Umbilical cord (tissue), 1 donor: ENCODE measurements at regions not wholly inside any gene's neighbourhood (a gene's known extent, or its start where the extent isn't known, plus 50 kb on each side); places are given as distances from the start of the nearest gene placed in this dataset.
A peak's percentile ranks its signal among the peaks of the same experiment; 100 is the strongest.

Experiments
- DNase-seq: peaks from one replicate; pipeline ENCODE4 v3.0.0-alpha.2; 2015; ENCODE audit warnings: low spot score

DNA sequence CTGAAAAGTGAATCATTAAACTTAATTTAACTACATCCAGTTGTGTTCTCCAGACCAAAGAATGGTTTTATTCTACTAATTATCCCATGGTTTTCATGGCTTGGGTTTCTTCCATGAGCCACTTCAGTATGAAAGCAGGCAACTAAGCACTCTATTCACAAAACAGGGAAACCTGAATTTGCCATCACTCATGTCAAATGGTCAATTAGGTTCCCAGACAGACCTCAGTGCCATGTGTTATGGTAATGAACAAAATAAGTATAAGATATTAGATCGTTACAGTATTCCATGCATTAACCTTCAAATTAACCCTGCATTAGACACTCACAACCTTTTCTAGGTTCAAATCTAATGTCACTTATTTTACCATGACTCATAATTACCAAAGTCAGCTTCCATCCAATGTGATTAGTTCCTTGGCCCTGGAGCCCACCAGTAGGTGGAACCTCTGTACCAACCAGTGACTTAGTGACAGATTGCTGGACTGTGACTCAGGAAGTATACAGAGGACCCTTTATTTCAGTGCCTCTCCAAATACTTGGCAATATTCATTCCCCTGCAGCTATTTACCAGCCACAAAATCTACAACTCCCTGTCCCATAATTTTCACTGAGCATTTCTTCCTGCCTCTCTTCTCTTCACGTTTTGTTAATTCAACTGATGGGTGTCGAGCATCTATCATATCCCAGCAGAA is 1270.2 kb upstream of the SORCS1 start:
- DNase-seq, result no peak

DNA sequence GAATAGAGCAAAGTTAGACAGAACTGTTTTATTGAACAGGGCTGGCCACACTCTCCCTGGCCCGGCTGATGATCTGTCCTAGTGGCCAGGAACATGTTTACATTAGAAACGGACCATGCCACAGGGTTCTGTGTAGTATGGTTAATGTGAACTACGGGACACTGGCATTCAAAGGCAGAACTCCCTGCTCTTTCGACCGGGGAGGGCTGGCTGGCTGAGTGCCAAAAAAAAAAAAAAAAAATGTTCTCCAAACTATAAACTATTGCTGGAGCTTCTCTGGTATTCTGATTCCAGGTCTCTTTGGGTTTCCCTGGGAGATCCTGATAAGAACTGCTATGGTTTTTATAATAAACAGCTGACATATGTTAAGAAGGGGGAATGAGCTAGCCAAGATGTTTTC is 1262.6 kb upstream of the SORCS1 start:
- peak; percentile 75 for DNase-seq

DNA sequence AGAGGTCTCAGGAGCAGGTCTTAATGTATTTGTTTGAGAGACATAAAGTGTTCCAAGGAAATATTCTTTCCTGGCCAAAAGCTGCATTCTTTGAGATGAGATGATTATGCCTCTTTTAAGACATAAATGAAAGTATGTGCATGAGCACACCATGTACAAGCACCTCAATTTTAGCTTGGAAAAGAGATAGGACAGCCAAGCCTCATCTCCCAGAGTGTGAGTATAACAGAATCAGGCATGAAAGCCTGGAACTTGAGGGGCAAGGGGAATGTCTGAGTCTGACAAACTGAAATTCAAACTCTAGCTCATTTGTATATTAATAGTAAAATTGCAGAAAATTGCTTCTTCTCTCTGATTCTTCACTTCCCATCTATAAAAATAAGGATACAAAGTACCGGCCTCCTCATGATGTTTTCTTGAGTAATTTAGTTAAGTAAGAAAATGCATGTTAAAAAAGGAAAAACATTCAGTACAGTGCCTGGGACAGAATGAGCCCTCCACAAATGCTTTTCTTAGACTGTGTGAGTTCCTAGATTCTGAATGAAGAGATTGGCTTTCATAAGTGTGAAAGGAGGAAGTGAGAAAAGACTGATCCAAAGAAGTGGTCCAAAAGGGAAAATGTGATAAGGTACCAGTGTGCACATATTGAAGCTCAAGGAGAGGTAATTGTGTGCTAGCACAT is 1260.9 kb upstream of the SORCS1 start:
- DNase-seq, result no peak

DNA sequence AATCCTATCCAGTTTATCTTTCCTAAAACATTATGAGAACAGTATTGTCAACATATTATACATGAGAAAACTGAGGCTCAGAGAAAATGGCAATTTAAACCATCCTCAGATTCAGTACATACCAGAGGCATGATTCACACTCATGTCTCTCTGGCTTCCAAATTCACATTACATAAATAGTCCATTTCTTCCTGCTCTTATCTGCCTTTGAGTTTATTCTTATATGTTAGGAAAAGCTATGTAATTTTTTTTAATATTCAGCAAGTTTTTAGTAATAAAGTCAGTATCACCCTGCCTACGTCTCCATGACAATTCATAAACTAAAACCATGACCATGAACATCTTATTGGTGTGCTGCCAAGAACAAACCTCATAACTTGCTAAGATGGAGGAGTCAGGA is 1260.2 kb upstream of the SORCS1 start:
- DNase-seq, result peak; percentile 68

DNA sequence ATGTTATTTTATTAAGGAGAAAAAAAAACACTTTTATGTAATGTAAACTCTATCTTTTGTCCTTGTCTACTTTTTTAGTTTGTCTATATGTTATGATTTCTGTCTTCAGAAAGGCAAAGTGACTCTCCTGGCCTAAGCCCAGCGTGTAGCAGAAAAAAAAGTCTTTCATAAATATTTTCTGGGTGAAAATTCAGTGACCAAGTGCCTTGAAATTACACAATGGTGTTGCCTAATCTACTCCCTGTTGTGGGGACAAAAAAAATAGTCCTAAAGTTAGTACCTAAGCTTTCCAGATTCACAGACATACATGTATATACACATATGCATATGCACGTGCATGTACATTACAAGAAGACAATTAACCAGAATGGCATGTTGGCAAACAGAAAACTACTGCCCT is 1257.8 kb upstream of the SORCS1 start:
- no peak for DNase-seq

DNA sequence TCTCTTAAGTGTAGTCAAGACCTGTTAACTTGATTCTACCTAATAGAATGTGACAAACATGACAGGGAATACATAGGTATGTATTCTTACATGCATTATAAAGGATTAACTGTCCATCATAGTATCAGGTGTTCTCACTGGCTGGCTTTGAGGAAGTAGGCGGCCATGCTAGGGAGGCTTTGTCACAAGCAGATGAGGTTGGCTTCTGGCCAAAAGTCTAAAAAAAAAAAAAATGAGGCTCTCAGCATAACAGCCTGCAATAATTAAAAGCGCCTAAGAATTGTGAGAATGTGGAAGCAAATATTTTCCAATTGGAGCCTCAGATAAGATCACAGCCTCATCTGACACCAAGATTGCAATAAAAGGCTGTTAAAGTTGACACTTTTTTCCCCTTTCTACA is 1256.8 kb upstream of the SORCS1 start:
- DNase-seq, result no peak

DNA sequence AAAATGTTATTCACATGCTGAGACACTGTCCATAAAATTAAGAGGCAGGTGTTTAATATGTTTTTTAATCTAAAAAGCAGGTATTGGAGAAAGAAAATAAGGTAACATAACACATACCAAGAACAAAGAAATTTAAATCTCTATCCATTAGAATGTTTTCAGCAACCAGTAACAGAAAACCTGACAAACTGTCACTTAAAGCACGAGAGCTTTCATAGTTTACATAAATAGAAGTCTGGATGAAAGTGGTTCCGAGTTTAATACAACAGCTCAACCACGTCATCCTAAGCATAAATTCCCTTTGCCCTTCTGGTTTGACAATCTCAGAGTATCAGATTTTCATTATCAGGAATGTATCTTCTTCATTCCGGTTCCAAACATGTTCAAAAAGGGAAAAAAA is 1249.4 kb upstream of the SORCS1 start:
- no peak for DNase-seq

DNA sequence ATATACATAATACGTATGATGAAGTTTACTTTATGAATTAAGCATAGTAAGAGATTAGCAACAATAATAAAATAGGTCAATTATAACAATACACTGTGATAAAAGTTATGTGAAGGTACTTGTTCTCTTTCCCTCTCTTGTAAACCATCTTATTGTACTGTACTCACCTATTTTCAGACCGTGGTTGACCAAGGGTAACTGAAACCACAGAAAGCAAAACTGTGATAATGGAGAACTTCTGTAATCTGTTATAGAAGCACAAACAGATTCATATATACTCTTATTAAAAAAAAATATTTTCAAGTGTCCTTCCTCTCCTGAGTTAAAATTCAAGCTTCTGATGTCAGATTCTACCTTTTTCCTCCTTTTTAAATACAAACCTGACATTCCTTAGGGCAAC is 1247.8 kb upstream of the SORCS1 start:
- DNase-seq, result no peak

DNA sequence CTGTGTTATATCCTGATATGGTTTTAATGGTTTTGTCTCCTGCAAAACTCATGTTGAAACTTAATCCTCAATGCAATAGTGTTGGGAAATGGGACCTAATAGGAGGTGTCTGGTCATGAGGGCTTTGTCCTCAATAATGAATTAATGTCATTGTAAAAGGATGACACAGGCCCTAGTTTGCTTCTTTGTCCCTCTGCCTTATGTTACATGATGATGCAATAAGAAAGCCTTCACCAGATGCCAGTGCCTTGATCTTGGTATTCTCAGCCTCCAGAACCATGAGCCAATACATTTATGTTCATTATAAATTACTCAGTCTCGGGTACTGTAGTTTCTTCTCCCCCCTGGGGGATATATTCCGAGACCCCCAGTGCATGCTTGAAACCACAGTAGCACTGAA is 1247.4 kb upstream of the SORCS1 start:
- no peak for DNase-seq

DNA sequence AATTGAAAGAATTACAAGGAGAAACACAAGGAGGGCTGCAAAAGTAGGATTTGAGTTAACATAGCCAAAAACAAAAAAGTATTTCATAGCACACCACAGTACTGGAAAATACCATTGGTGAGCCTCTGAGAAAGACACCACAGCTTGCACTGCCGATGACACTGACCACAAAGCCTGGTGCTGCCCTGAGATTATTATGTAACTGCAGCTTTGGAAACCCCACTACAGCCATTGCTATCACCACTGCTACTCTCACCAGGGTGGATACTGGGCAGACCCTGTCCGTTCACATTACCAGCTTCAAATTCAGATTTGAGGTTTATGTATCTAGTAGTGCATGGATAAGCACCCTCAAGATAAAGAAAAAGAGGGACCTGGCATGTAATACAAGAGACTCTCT is 1246.7 kb upstream of the SORCS1 start:
- no peak for DNase-seq

DNA sequence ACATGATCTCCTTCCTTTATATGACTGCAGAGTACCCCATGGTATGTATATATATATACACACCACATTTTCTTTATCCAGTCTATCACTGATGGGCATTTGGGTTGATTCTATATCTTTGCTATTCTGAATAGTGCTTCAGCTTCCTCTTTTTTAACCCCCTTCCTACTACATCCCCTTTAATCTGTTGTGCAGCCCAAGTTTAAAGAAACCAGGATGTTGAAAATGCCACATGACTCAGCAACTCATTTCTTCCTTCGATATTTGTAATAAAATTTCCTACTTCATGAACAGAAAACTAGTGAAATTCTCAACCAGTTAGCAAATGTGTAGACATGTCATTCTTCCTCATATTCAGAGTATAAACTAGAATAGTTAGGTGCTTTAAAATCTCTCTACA is 1245.7 kb upstream of the SORCS1 start:
- DNase-seq, result no peak

DNA sequence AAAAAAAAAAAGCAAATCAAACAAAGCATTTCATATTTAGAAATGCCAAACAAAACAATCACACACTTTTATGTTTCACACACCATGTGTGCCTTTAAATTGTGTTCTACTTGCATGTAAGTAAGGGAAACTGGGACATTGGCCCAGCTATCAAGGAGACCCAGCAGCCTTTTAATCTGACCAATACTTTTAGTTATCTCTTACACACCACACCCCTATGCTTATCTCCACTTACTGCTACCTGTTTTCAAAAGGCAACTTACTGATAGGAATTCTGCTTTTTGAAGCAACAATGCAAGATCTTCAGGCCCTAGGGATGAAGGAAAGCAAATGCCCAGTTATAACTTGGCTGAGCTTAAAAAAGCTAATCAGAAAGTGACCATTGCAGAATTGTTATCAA is 1244.8 kb upstream of the SORCS1 start:
- no peak for DNase-seq

DNA sequence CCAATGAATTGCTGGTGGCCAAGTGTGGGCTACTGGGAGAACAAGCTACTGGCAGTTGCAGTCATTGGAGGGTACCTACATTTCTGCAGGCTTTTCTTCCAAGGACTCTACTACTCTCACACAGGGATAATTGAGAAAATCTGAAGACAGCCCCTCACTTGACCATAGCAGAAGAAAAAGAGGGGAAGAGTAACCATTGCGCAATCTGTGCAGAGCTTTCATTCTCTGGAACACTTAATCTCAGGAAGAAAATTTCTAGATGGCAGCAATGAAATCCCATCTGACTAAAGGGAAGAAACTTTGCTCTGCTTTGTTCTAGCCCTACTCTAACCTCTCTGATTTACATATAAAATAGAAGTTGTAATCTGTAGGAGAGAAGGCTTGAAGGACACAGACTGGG is 1239.6 kb upstream of the SORCS1 start:
- no peak for DNase-seq

DNA sequence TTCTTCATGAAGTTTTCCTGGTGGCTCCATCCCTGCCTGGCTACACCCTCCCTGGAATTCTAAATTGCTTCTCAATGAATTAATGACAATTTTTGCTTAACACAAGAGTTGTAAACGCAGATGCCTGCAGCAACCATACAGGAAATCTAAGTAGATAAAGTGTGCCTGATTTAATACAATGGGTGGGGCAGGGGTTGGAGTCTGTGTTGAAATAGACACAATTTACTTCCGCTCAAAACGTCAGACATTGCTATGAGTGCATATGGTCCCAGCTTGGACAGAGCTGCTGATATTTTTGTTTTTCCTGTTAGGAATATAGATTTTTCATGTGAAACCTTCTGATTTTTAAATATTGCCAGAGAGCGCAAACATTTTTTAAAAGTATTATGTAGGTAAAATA is 1235.0 kb upstream of the SORCS1 start:
- no peak for DNase-seq

DNA sequence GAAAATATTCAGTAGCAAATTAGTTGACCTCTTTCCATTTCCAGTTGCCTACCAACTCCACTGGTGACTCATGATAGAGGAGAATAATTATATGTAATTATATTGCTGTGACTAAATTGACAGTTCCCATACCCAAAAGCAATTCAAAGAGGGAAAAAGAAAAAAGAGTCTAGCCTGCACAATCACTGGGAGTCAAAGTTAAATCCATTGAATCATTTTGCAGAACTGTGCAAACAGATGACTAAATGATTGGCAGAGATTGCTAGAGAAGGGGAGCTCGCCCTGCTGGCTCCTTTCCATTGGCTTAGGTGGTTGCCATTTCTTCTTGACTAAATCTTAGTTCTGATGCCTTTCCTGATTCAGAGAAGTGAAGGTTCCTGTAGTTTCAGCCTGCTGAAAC is 1228.6 kb upstream of the SORCS1 start:
- no peak for DNase-seq

DNA sequence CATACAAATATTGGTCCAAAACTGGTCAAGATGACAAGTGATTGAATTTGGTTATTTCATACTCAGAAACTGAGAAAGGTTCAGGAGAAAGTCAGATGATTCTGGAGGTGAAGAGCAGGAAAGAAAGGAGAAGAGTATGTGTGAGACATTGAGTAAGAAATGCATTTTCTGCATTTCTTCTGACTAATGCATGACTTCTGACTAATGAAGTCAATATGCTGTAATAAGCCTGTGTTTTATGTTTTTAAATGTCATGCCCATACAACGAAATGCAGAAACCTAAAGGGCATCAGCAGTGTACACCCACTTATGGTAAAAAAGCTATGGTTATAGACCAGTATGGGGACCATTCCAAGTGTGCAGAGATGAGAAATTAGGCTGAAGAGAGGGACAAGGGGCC is 1227.8 kb upstream of the SORCS1 start:
- DNase-seq, result peak; percentile 25

DNA sequence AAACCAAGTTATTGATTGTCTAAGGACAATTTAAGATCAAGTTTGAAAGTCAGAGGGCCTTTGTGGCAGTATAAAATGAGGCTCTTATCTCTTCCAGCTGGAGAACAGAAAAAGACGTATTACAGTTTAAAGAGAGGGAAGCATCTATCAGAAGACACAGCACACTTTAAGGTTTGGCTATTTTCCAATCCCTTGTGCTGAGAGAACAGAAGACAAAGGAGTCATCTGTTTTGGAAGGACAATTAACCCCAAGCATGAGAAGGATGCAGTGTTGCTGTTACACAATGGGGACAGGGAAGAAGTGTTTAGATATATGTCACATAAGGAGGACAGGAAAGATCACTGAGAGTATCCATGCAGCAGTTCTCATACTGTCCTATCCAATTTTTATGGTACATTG is 1224.2 kb upstream of the SORCS1 start:
- no peak for DNase-seq

DNA sequence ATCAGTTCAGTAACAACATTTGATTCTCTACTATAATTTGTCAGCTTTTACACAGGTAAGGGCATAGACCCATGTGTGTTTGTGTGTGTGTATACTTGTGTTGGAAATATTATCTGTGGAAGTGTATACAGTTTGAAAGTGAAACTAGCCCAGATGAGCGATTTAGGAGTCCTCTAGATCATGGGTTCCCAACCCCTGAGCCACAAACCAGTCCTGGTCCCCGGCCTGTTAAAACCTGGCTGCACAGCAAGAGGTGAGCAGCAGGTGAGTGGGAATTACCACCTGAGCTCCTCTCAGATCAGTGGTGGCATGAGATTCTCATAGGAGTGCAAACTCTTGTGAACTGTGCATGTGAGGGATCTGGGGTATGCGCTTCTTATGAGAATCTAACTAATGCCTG is 1221.5 kb upstream of the SORCS1 start:
- DNase-seq, result no peak

DNA sequence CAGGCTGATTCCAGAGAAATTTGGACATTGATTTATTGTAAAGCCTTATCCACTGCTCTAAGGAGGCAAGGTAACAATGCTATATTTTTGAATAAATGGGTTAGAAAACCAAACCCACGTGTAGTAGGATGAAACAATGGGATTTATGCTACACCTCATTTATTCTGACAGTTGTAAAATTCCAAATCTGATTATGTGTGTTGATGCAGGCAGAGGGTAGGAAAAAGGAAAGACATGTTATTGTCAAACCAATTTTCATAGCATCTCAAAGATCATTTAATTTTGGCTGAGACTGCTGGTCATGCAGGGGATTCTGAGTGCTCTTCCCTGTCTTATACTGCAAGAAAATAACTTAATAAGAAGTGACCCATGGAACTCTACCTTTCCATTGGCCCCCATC is 1219.9 kb upstream of the SORCS1 start:
- DNase-seq, result no peak

DNA sequence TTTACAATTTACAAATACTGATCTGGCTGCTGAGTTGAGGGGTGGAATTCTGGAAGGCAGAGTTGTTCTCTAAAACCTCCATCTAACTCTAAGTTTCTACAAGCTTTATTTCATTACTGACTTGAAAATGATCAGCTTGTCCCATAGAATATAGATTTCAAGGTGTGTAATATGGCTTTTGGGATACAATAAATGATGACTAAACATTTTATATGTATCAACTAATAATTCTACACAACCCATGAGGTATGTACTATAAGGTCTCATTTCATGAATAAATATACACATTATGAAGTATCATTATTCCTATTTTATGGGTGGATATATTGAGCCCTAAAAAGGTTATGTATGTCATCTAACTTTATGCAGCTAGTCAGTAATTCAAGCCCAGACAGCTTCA is 1214.3 kb upstream of the SORCS1 start:
- no peak for DNase-seq

DNA sequence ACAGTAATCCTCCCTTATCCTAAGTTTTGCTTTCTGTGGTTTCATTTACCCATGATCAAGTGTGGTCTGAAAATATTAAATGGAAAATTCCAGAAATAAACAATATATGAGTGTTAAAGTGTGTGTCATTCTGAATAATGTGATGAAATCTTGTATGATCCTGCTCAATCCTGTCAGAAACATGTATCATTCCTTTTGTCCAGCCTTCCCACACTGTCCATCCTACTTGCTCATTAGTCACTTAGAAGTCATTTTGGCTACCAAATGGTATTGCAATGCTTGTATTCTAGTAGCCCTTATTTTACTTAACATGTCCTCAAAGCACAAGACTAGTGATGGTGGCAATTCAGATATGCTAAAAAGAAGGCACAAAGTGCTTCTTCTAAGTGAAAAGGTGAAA is 1211.2 kb upstream of the SORCS1 start:
- no peak for DNase-seq

DNA sequence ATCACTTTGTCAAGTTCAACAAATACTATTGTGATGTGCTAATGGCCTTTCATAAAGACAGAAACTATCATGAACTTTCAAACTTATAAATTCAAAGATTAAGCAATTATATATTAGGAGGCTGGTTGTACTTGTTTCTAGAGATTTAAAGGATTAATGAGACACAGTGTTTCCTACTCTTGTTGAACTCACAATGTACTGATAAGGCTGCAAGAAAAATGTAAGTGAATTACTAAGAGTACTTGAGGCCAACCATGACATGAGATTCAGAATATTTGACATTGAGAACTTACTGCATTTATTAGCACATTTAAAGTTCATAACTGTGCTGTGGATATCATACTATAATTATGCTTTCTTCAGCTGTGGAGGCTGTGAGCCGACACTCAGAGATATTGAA is 1210.5 kb upstream of the SORCS1 start:
- no peak for DNase-seq

DNA sequence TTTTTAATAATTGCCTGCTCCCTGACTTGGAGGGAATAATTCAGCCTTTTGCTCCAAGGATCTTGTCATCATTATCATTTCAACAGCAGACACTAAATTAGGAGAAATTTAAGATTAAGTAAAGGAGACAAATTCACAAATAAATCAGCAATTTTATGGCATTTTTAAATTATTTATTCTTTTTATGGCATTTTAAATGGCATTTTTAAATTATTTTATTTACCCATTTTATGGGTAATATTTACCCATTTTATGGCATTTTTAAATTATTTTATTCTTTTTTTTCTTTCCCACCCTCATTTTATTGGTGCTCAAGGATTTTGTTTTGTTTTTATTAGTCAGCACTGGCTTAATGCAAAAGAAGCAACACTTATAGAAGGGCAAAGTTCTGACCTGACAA is 1201.0 kb upstream of the SORCS1 start:
- no peak for DNase-seq

DNA sequence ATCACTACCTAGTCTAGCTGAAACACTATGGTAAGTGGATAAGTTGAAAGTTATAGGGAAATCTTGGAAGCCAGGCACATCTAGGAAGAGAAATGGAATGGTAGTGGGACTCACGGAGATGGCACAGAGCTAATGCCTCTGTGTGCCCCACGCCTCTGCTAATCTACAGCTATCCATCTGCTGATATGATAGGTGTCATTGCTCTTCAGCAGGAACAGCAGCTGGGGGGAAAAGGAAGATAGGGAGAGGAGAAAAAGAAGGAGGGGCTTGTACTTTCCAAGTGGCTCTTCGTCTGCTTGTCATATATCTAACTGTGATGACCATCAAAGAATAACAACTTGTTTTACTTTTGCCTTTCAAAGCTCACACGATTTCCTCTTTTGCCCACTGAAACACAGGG is 1199.1 kb upstream of the SORCS1 start:
- no peak for DNase-seq
